IMR-90 (cell line): ENCODE measurements at regions not wholly inside any gene's neighbourhood (a gene's known extent, or its start where the extent isn't known, plus 50 kb on each side); places are given as distances from the start of the nearest gene placed in this dataset.

Experiments
- ATAC-seq: fragments of 200-7000 bp; cut with Tn5 transposase; 2 replicates; pipeline ENCODE4 v1.9.1; 2020; ENCODE audit warnings: low read depth, mild to moderate bottlenecking, moderate library complexity
- BruUV-seq: library from RNA; stranded (reverse); fragments of 400-500 nt; replicated peaks from 2 replicates; lab custom pipeline; 2021; lab: Mats Ljungman, UMichigan
- CTCF ChIA-PET: fragments of 300-600 bp; formaldehyde crosslinking; extraction: SDS; loops from one replicate; lab custom pipeline; 2021; ENCODE audit warnings: antibody characterized with exemption; lab: Yijun Ruan, JAX
- POLR2A ChIA-PET: fragments of 300-600 bp; sonication (Branson Sonifier 250); formaldehyde crosslinking; loops from one replicate; lab custom pipeline; 2022; ENCODE audit warnings: antibody characterized with exemption; ENCODE audit not compliant: unreplicated experiment; lab: Charles Lee
- DNase-seq: peaks from one replicate; pipeline ENCODE4 v3.0.0; 2013
- H2AFZ ChIP-seq: replicated peaks from 2 replicates; pipeline ENCODE3; 2013; ENCODE audit warnings: low read length, mild to moderate bottlenecking; ENCODE audit not compliant: poor library complexity
- H2AK5ac ChIP-seq: 2 replicates; pipeline ENCODE4 v1.6.1; 2013; ENCODE audit warnings: low read depth, low read length, inconsistent platforms
- H2AK9ac ChIP-seq: replicated peaks from 2 replicates; pipeline ENCODE3; 2013; ENCODE audit warnings: mild to moderate bottlenecking, low read depth, low read length, moderate library complexity; ENCODE audit not compliant: poor library complexity
- H2BK120ac ChIP-seq: 2 replicates; pipeline ENCODE4 v1.6.1; 2013; ENCODE audit warnings: low read depth, low read length, inconsistent platforms
- H2BK15ac ChIP-seq: 3 replicates; pipeline ENCODE4 v1.6.1; 2013; ENCODE audit warnings: low read depth, low read length, inconsistent platforms
- H2BK20ac ChIP-seq: 2 replicates; pipeline ENCODE4 v1.6.1; 2013; ENCODE audit warnings: low read depth, mild to moderate bottlenecking, inconsistent platforms, low read length, moderate library complexity
- H2BK5ac ChIP-seq: 2 replicates; pipeline ENCODE4 v1.6.1; 2013; ENCODE audit warnings: mild to moderate bottlenecking, low read depth, low read length, inconsistent platforms; ENCODE audit not compliant: poor library complexity, severe bottlenecking
- H3K14ac ChIP-seq: replicated peaks from 2 replicates; pipeline ENCODE4 v1.6.1; 2013; ENCODE audit warnings: low read depth, low read length, inconsistent platforms
- H3K18ac ChIP-seq: 2 replicates; pipeline ENCODE4 v1.6.1; 2013; ENCODE audit warnings: low read depth, low read length, control low read depth
- H3K23ac ChIP-seq: 2 replicates; pipeline ENCODE4 v1.6.1; 2013; ENCODE audit warnings: low read depth, low read length, inconsistent platforms
- H3K27ac ChIP-seq: 2 replicates; pipeline ENCODE4 v1.5.1; 2013; ENCODE audit warnings: mild to moderate bottlenecking, control low read depth, low read length; ENCODE audit not compliant: insufficient read depth
- H3K27me3 ChIP-seq: 2 replicates; pipeline ENCODE4 v1.6.1; 2013; ENCODE audit warnings: low read length; ENCODE audit not compliant: control insufficient read depth, insufficient read depth
- H3K36me3 ChIP-seq: 2 replicates; pipeline ENCODE4 v1.6.1; 2013; ENCODE audit warnings: low read length, mixed read lengths; ENCODE audit not compliant: control insufficient read depth, insufficient read depth
- H3K4ac ChIP-seq: 2 replicates; pipeline ENCODE4 v1.6.1; 2013; ENCODE audit warnings: low read depth, low read length, inconsistent platforms
- H3K4me1 ChIP-seq: 2 replicates; pipeline ENCODE4 v1.6.1; 2013; ENCODE audit warnings: low read length, mixed read lengths; ENCODE audit not compliant: control insufficient read depth, insufficient read depth
- H3K4me2 ChIP-seq: 2 replicates; pipeline ENCODE4 v1.6.1; 2013; ENCODE audit warnings: low read depth, mild to moderate bottlenecking, control low read depth, low read length, moderate library complexity
- H3K4me3 ChIP-seq: 2 replicates; pipeline ENCODE4 v1.5.1; 2013; ENCODE audit warnings: low read depth, mild to moderate bottlenecking, control low read depth, low read length, moderate library complexity; ENCODE audit not compliant: insufficient read depth
- H3K56ac ChIP-seq: 2 replicates; pipeline ENCODE4 v1.6.1; 2013; ENCODE audit warnings: low read length, inconsistent platforms; ENCODE audit not compliant: insufficient read depth; ENCODE audit errors: extremely low read depth
- H3K79me1 ChIP-seq, 2 experiments: 2 replicates each; pipeline ENCODE4 v1.6.1; 2013; ENCODE audit warnings: low read length in 2 of 2, inconsistent platforms in 1 of 2, low read depth in 1 of 2
- H3K9ac ChIP-seq: 2 replicates; pipeline ENCODE4 v1.6.1; 2013; ENCODE audit warnings: low read depth, low read length, control low read depth
- H3K9me1 ChIP-seq: 2 replicates; pipeline ENCODE4 v1.6.1; 2013; ENCODE audit warnings: low read length, inconsistent platforms; ENCODE audit not compliant: insufficient read depth
- H3K9me3 ChIP-seq: 2 replicates; pipeline ENCODE4 v1.6.1; 2013; ENCODE audit warnings: low read length; ENCODE audit not compliant: control insufficient read depth, insufficient read depth
- H4K20me1 ChIP-seq: 2 replicates; pipeline ENCODE4 v1.6.1; 2013; ENCODE audit warnings: low read length, inconsistent platforms; ENCODE audit not compliant: insufficient read depth
- H4K5ac ChIP-seq: 2 replicates; pipeline ENCODE4 v1.6.1; 2013; ENCODE audit warnings: mild to moderate bottlenecking, low read depth, low read length, control low read depth
- H4K8ac ChIP-seq, 2 experiments: 2 replicates each; pipeline ENCODE4 v1.6.1; 2013; ENCODE audit warnings: low read depth in 2 of 2, low read length in 2 of 2, control low read depth in 1 of 2, inconsistent platforms in 1 of 2
- H4K91ac ChIP-seq: 2 replicates; pipeline ENCODE4 v1.6.1; 2013; ENCODE audit warnings: low read depth, low read length, inconsistent platforms; ENCODE audit not compliant: insufficient read depth
- BHLHE40 ChIP-seq: fragments of 150-350 bp; IDR thresholded peaks from 2 replicates; pipeline ENCODE4 v1.6.1; 2016; ENCODE audit warnings: mild to moderate bottlenecking, low read depth, low read length
- CEBPB ChIP-seq: IDR thresholded peaks from 2 replicates; pipeline ENCODE4 v1.6.1; 2012; ENCODE audit warnings: low read depth, low read length, improper control_type of control experiment
- CHD1 ChIP-seq: IDR thresholded peaks from 2 replicates; pipeline ENCODE4 v1.6.1; 2012; ENCODE audit warnings: low read depth, low read length, improper control_type of control experiment
- FOS ChIP-seq: fragments of 150-350 bp; IDR thresholded peaks from 2 replicates; pipeline ENCODE4 v1.6.1; 2016; ENCODE audit warnings: low read depth, low read length
- MAFK ChIP-seq: IDR thresholded peaks from 2 replicates; pipeline ENCODE4 v1.6.1; 2012; ENCODE audit warnings: low read depth, low read length, improper control_type of control experiment
- MAZ ChIP-seq: IDR thresholded peaks from 2 replicates; pipeline ENCODE4 v1.6.1; 2012; ENCODE audit warnings: low read depth, mild to moderate bottlenecking, low read length, improper control_type of control experiment, moderate library complexity, borderline replicate concordance
- MXI1 ChIP-seq: IDR thresholded peaks from 2 replicates; pipeline ENCODE4 v1.6.1; 2012; ENCODE audit warnings: low read depth, mild to moderate bottlenecking, low read length, moderate library complexity, borderline replicate concordance
- NFE2L2 ChIP-seq: fragments of 150-350 bp; IDR thresholded peaks from 2 replicates; pipeline ENCODE4 v1.6.1; 2016; ENCODE audit warnings: low read depth, mild to moderate bottlenecking, low read length
- POLR2A ChIP-seq: IDR thresholded peaks from 2 replicates; pipeline ENCODE4 v1.6.1; 2012; ENCODE audit warnings: mild to moderate bottlenecking, low read depth, low read length
- RAD21 ChIP-seq: IDR thresholded peaks from 2 replicates; pipeline ENCODE4 v1.6.1; 2012; ENCODE audit warnings: low read length, improper control_type of control experiment
- RCOR1 ChIP-seq: IDR thresholded peaks from 2 replicates; pipeline ENCODE4 v1.6.1; 2012; ENCODE audit warnings: mild to moderate bottlenecking, low read length, improper control_type of control experiment; ENCODE audit not compliant: insufficient replicate concordance
- RFX5 ChIP-seq: IDR thresholded peaks from 2 replicates; pipeline ENCODE4 v1.8.0; 2012; ENCODE audit warnings: low read depth, mild to moderate bottlenecking, low read length, moderate library complexity
- SMC3 ChIP-seq: fragments of 150-350 bp; IDR thresholded peaks from 2 replicates; pipeline ENCODE4 v1.6.1; 2016; ENCODE audit warnings: low read depth, mild to moderate bottlenecking, antibody characterized with exemption, low read length, moderate library complexity
- dilution Hi-C: fragments of 300-500 bp; cut with HindIII; formaldehyde crosslinking; loops from one replicate; pipeline ENCODE4 v1.14.3; 2018; ENCODE audit warnings: low sequenced_read_pairs; ENCODE audit not compliant: unreplicated experiment
- in situ Hi-C: fragments of 300-500 bp; cut with MboI; formaldehyde crosslinking; loops from 3 replicates; pipeline ENCODE4 v1.14.3; 2019; ENCODE audit warnings: low sequenced_read_pairs, inconsistent platforms, mixed read lengths
- intact Hi-C: fragments of 100-400 bp; cut with micrococcal nuclease; formaldehyde crosslinking; loops from 2 replicates; pipeline ENCODE4 v1.10.0; 2022
- TF ChIP-seq, protein P1 (sequence below): fragments of 150-350 bp; IDR thresholded peaks from 2 replicates; pipeline ENCODE4 v1.6.1; 2017; ENCODE audit warnings: mild to moderate bottlenecking, antibody characterized with exemption, low read length, low read depth
- TF ChIP-seq, protein P2 (sequence below): fragments of 150-350 bp; IDR thresholded peaks from 2 replicates; pipeline ENCODE4 v1.6.1; 2016; ENCODE audit warnings: low read depth, mild to moderate bottlenecking, low read length, moderate library complexity, borderline replicate concordance
- TF ChIP-seq, protein P3 (sequence below): conservative IDR thresholded peaks from 2 replicates; pipeline ENCODE4 v1.5.1; 2012; ENCODE audit warnings: mild to moderate bottlenecking, low read depth, low read length, improper control_type of control experiment

DNA sequence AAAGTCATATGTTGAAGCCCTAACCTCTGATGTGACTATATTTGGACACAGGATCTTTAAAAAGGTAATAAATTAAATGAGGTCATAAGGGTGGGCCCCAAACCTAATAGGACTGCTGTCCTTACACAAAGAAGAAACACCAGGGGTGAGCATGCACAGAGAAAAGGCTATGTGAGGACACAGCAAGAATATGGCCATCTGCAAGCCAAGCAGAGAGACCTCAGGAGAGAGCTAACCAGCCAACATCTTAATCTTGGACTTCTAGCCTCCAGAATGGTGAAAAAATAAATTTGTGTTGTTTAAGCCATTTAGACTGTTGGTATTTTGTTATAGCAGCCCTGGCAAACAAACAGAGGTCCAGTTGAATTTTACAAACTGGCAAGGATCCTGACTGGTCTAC, 223.9 kb downstream of the LTN1 start:
- Histone ChIP-seq H4K8ac (no peak overlapping the region), H2AK9ac (no peak overlapping the region), H3K27ac (peak overlapping the region; percentile 44; the same call in 1 of the 2 replicates), H2BK5ac (no peak overlapping the region), H2BK15ac (no peak overlapping the region), H3K18ac (peak overlapping the region; percentile 79; the same call in 1 of the 2 replicates), H4K91ac (peak overlapping the region; percentile 80; the same call in 1 of the 2 replicates), H2BK20ac (peak overlapping the region; percentile 38), H4K20me1 (no peaks in the 10 kb centered on the region), H3K14ac (0 out of 2 replicates have a peak overlapping the region, but pooled peaks have one; percentile 7), H3K4me1 (peaks cover 14% of the 10 kb centered on the region), H3K36me3 (no peaks in the 10 kb centered on the region), H2BK120ac (peak overlapping the region; percentile 25), H4K5ac (peak overlapping the region; percentile 82; the same call in 1 of the 2 replicates), H3K4ac (no peak overlapping the region; the same call in 1 of the 2 replicates), H3K4me2 (no peak overlapping the region), H3K23ac (0 out of 2 replicates have a peak overlapping the region, but pooled peaks have one; percentile 10), H3K27me3 (no peaks in the 10 kb centered on the region), H3K79me1 (no peaks in the 10 kb centered on the region), H3K56ac (no peak overlapping the region), H3K9me1 (peaks cover 4% of the 10 kb centered on the region), H2AK5ac (no peak overlapping the region; the same call in 1 of the 2 replicates), H3K4me3 (no peak overlapping the region), H3K9ac (no peak overlapping the region), H3K9me3 (no peaks in the 10 kb centered on the region), H2AFZ (no peak overlapping the region)
- no TSS peak for BruUV-seq
- TF ChIP-seq SMC3, result no peak
- TF ChIP-seq RFX5, result no peak
- TF ChIP-seq CHD1, result no peak
- TF ChIP-seq, protein P1, sequence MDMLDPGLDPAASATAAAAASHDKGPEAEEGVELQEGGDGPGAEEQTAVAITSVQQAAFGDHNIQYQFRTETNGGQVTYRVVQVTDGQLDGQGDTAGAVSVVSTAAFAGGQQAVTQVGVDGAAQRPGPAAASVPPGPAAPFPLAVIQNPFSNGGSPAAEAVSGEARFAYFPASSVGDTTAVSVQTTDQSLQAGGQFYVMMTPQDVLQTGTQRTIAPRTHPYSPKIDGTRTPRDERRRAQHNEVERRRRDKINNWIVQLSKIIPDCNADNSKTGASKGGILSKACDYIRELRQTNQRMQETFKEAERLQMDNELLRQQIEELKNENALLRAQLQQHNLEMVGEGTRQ, result no peak
- TF ChIP-seq RCOR1, result no peak
- TF ChIP-seq RAD21, result no peak
- no peak for TF ChIP-seq POLR2A
- TF ChIP-seq NFE2L2, result no peak
- no peak for TF ChIP-seq FOS
- TF ChIP-seq MXI1, result no peak
- TF ChIP-seq MAZ, result no peak
- TF ChIP-seq BHLHE40, result no peak
- TF ChIP-seq, protein P2, sequence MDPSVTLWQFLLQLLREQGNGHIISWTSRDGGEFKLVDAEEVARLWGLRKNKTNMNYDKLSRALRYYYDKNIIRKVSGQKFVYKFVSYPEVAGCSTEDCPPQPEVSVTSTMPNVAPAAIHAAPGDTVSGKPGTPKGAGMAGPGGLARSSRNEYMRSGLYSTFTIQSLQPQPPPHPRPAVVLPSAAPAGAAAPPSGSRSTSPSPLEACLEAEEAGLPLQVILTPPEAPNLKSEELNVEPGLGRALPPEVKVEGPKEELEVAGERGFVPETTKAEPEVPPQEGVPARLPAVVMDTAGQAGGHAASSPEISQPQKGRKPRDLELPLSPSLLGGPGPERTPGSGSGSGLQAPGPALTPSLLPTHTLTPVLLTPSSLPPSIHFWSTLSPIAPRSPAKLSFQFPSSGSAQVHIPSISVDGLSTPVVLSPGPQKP, result no peak
- TF ChIP-seq MAFK, result no peak
- no peak for TF ChIP-seq CEBPB
- TF ChIP-seq, protein P3, sequence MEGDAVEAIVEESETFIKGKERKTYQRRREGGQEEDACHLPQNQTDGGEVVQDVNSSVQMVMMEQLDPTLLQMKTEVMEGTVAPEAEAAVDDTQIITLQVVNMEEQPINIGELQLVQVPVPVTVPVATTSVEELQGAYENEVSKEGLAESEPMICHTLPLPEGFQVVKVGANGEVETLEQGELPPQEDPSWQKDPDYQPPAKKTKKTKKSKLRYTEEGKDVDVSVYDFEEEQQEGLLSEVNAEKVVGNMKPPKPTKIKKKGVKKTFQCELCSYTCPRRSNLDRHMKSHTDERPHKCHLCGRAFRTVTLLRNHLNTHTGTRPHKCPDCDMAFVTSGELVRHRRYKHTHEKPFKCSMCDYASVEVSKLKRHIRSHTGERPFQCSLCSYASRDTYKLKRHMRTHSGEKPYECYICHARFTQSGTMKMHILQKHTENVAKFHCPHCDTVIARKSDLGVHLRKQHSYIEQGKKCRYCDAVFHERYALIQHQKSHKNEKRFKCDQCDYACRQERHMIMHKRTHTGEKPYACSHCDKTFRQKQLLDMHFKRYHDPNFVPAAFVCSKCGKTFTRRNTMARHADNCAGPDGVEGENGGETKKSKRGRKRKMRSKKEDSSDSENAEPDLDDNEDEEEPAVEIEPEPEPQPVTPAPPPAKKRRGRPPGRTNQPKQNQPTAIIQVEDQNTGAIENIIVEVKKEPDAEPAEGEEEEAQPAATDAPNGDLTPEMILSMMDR, result no peak
- DNase-seq (no peak), ATAC-seq (no peak)
- ChIA-PET CTCF (no interaction called here), POLR2A (no interaction called here)
- dilution Hi-C loops (no loop called here), in situ Hi-C loops (no loop called here), intact Hi-C loops (no loop called here)
